ENCODE measurements at regions not wholly inside any gene's neighbourhood (a gene's known extent, or its start where the extent isn't known, plus 50 kb on each side); places are given as distances from the start of the nearest gene placed in this dataset.

- TF ChIP-seq CTCF (optimal IDR thresholded peaks at IDR 0.05 in 1 of 3, IDR thresholded peaks at IDR 0.05 in 1 of 3, conservative IDR thresholded peaks at IDR 0.05 in 1 of 3; ENCODE audit: extremely low read depth in 1 of 3, insufficient read depth in 2 of 3, low read length in 3 of 3) (no peak), EZH2 (IDR thresholded peaks at IDR 0.05; ENCODE audit: low read length) (no peak)
These were observed 420.8 kb downstream of the CCDC91 start for GRCh38 chr12:28611115-28611435.

Measured in keratinocyte (primary cell).